ENCODE measurements at regions not wholly inside any gene's neighbourhood (a gene's known extent, or its start where the extent isn't known, plus 50 kb on each side); places are given as distances from the start of the nearest gene placed in this dataset.
A peak's percentile ranks its signal among the peaks of the same experiment; 100 is the strongest.

- H3K36me3 ChIP-seq (ENCODE audit: insufficient read depth) = no peaks in the 10 kb centered on the region
- peaks cover 34% of the 10 kb centered on the region for H3K4me1 ChIP-seq (ENCODE audit: insufficient read depth)
- H3K4me3 ChIP-seq = no peak overlapping the region
- Mint-ChIP-seq H3K27ac (peak overlapping the region; percentile 61; the same call in 1 of the 2 replicates), H3K9me3 (peaks cover 6% of the 10 kb centered on the region; the same call in 1 of the 3 replicates), H3K27me3 (ENCODE audit: insufficient read depth, low read depth, poor library complexity) (no peaks in the 10 kb centered on the region), H3K36me3 (ENCODE audit: low read depth) (peaks cover 11% of the 10 kb centered on the region), H3K4me3 (no peak overlapping the region), H3K4me1 (peaks cover 28% of the 10 kb centered on the region)
- H3K9me2 ChIP-seq (ENCODE audit: insufficient read depth) = no peaks in the 10 kb centered on the region
- no peak for TF ChIP-seq EZH2 (IDR thresholded peaks at IDR 0.05; ENCODE audit: low read depth, unreplicated experiment)
- no peak for ATAC-seq
- DNase-seq (ENCODE audit: low spot score) = no peak
- no peak overlapping the region for H3K4me2 ChIP-seq
- H2AFZ ChIP-seq = no peak overlapping the region
- no peaks in the 10 kb centered on the region for H3F3A ChIP-seq (replicated peaks; ENCODE audit: low read depth)
- H4K20me1 ChIP-seq (replicated peaks; ENCODE audit: insufficient read depth) = no peaks in the 10 kb centered on the region
- H3K27ac ChIP-seq (ENCODE audit: low read depth) = no peak overlapping the region
- H3K79me2 ChIP-seq (replicated peaks; ENCODE audit: insufficient read depth) = peaks cover 73% of the 10 kb centered on the region
- no peaks in the 10 kb centered on the region for H3K27me3 ChIP-seq (ENCODE audit: insufficient read depth)
Observed at GRCh38 chr3:159843840-159844730, 144.6 kb upstream of the IL12A start.

GRCh38 chr3:159844801-159845261 lies 143.8 kb upstream of the IL12A start:
- no peaks in the 10 kb centered on the region for H3K27me3 Mint-ChIP-seq (ENCODE audit: insufficient read depth, low read depth, poor library complexity)
- H3K4me3 ChIP-seq = no peak overlapping the region
- H3K27me3 ChIP-seq (ENCODE audit: insufficient read depth) = no peaks in the 10 kb centered on the region
- 0 out of 2 replicates have a peak overlapping the region, but pooled peaks have one; percentile 18 for H3K27ac ChIP-seq (ENCODE audit: low read depth)
- no peaks in the 10 kb centered on the region for H3F3A ChIP-seq (replicated peaks; ENCODE audit: low read depth)
- peaks cover 26% of the 10 kb centered on the region for H3K4me1 Mint-ChIP-seq
- peaks cover 29% of the 10 kb centered on the region for H3K4me1 ChIP-seq (ENCODE audit: insufficient read depth)
- no peak overlapping the region for H3K4me3 Mint-ChIP-seq
- H3K36me3 ChIP-seq (ENCODE audit: insufficient read depth) = no peaks in the 10 kb centered on the region
- H3K9me3 Mint-ChIP-seq = peaks cover 6% of the 10 kb centered on the region; the same call in 1 of the 3 replicates
- peaks cover 15% of the 10 kb centered on the region for H3K36me3 Mint-ChIP-seq (ENCODE audit: low read depth)
- H2AFZ ChIP-seq = no peak overlapping the region
- peaks cover 81% of the 10 kb centered on the region for H3K79me2 ChIP-seq (replicated peaks; ENCODE audit: insufficient read depth)
- no peaks in the 10 kb centered on the region for H3K9me2 ChIP-seq (ENCODE audit: insufficient read depth)
- ATAC-seq (no peak), DNase-seq (ENCODE audit: low spot score) (no peak)
- H3K27ac Mint-ChIP-seq = no peak overlapping the region; the same call in 1 of the 2 replicates
- H3K4me2 ChIP-seq = no peak overlapping the region
- no peaks in the 10 kb centered on the region for H4K20me1 ChIP-seq (replicated peaks; ENCODE audit: insufficient read depth)
- TF ChIP-seq CREB1 (CRISPR knock-in tag; IDR thresholded peaks at IDR 0.05; ENCODE audit: low read depth) (no peak), EZH2 (IDR thresholded peaks at IDR 0.05; ENCODE audit: low read depth, unreplicated experiment) (no peak), JUNB (IDR thresholded peaks at IDR 0.05; ENCODE audit: unreplicated experiment) (no peak), POLR2AphosphoS5 (IDR thresholded peaks at IDR 0.05; ENCODE audit: low read depth) (no peak), STAT1 (IDR thresholded peaks at IDR 0.05; ENCODE audit: unreplicated experiment) (no peak), ZNF462 (CRISPR knock-in tag; IDR thresholded peaks at IDR 0.05) (no peak), REST (IDR thresholded peaks at IDR 0.05; ENCODE audit: unreplicated experiment) (no peak), CTCF (conservative IDR thresholded peaks at IDR 0.05; ENCODE audit: low read depth in 2 of 2) (no peak)
